Pancreas (tissue), 10 donors: ENCODE measurements at regions not wholly inside any gene's neighbourhood (a gene's known extent, or its start where the extent isn't known, plus 50 kb on each side); places are given as distances from the start of the nearest gene placed in this dataset.
A peak's percentile ranks its signal among the peaks of the same experiment; 100 is the strongest.

Experiments used
- ATAC-seq, 4 donors: fragments of 200-7000 bp; cut with Tn5 transposase; one replicate each; pipeline versions ENCODE4 v1.8.0 to v1.9.1; 2020; ENCODE audit warnings: mild to moderate bottlenecking in 4 of 4, moderate library complexity in 4 of 4
- DNase-seq, 6 donors: peaks; one replicate each; pipeline ENCODE4 v3.0.0-alpha.2; 2020
- FAIRE-seq: peaks from 2 replicates; lab custom pipeline; 2012; peaks lifted over from hg19 to GRCh38; lab: Jason Lieb, UNC
- H3K27ac ChIP-seq, 4 donors: fragments of 200-600 bp; sonication (generic); 1 replicate in 3 of 4; 2 replicates in 1 of 4; pipeline versions ENCODE4 v1.5.0 to v1.8.0; 2020
- H3K27me3 ChIP-seq, 4 donors: fragments of 200-600 bp; one replicate each; pipeline ENCODE4 v1.8.0; 2021
- H3K36me3 ChIP-seq, 3 donors: fragments of 200-600 bp; sonication (generic) in 1 of 3; one replicate each; pipeline versions ENCODE4 v1.5.0 to v1.8.0; 2020 to 2021
- H3K4me1 ChIP-seq, 3 donors: fragments of 200-600 bp; one replicate each; pipeline ENCODE4 v1.8.0; 2021
- H3K4me3 ChIP-seq, 4 donors: fragments of 200-600 bp; sonication (generic) in 2 of 4; one replicate each; pipeline versions ENCODE4 v1.5.0 to v1.8.0; 2020 to 2021
- H3K9me3 ChIP-seq, 4 donors: fragments of 200-600 bp; one replicate each; pipeline ENCODE4 v1.8.0; 2021
- WGBS, 2 donors: extraction: QIAGEN DNeasy Blood & Tissue Kit; methylation state at CpG; one replicate each; pipeline ENCODE4 v1.1.7; 2013; 5-methylcytosine and 5-hydroxymethylcytosine counted together
- intact Hi-C, 3 donors: fragments of 100-400 bp; cut with DNase I; formaldehyde crosslinking; loops; one replicate each; pipeline versions ENCODE4 v1.11.1 to v1.14.2; 2022
- TF ChIP-seq, protein P1 (sequence below), 4 donors: fragments of 200-600 bp; sonication (generic) in 3 of 4; IDR thresholded peaks; one replicate each; pipeline versions ENCODE4 v1.5.0 to v1.8.0; 2021; ENCODE audit warnings: antibody characterized with exemption in 4 of 4
- donor health status: healthy with polysubstance abuse.
- donor health status: DM: no; HTN: no; CAD: no; lungs with moderate emphysema.
- donor health status: DM: no; HTN: no; CAD: no.
- donor health status: control.
- donor health status: control.
- donor health status: Bipolar disorder and iron deficiency.
- donor health status: DM: yes; HTN: yes; CAD: no.
- donor health status: DM: no; HTN: no; CAD: no.
- donor health status: DM: no; HTN: no; CAD: no.
- donor health status: DM: yes; HTN: yes; CAD: no.

DNA sequence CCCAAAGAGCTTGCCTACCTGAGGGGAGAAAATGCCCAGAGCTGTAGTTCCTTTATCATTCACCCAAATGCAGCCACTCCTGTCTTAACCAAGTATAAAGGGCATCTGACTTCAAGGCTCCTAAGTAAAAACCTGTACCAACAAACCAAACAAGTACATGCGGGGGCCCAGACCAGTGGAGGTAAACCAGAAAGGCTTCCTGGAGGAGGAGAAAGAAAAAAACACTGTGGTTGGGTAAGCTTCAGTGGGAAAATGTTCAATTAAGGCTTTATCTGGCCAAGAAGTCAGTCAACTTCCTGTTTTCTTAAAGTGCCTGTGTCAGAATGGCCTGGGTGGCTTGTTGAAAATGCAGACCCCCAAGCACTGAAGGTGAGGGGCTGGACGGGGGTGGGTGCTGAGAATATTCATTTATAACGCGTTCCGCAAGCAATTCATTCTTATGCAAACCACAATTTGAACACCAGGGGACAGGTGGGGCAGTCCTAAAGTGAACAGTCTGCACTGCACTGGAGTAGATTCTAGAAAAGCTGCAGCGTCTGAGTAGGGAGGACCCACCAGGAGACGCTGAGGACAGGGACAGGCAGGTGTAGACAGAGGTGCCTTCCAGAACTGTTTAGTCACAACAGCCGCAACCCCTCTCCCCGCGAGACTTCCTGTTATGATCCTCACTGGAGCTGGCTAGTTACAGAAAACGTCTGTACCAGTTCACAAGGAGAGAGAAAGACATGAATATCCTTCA, 467.1 kb downstream of the SOX9 start:
- FAIRE-seq (no peak), DNase-seq (no peak), ATAC-seq (peak in 3 of 4 donors; percentile 5 to 16 (median 15))
- Histone ChIP-seq H3K4me1 (peaks cover 0 to 11% (median 0%) of the 10 kb centered on the region in 3 donors), H3K9me3 (no peaks in the 10 kb centered on the region), H3K27ac (peak overlapping the region; percentile 3 to 84 (median 44)), H3K36me3 (no peaks in the 10 kb centered on the region), H3K27me3 (peaks cover 0 to 2% (median 0%) of the 10 kb centered on the region in 4 donors), H3K4me3 (peak overlapping the region in 1 of 4 donors; percentile 18)
- TF ChIP-seq, protein P1, sequence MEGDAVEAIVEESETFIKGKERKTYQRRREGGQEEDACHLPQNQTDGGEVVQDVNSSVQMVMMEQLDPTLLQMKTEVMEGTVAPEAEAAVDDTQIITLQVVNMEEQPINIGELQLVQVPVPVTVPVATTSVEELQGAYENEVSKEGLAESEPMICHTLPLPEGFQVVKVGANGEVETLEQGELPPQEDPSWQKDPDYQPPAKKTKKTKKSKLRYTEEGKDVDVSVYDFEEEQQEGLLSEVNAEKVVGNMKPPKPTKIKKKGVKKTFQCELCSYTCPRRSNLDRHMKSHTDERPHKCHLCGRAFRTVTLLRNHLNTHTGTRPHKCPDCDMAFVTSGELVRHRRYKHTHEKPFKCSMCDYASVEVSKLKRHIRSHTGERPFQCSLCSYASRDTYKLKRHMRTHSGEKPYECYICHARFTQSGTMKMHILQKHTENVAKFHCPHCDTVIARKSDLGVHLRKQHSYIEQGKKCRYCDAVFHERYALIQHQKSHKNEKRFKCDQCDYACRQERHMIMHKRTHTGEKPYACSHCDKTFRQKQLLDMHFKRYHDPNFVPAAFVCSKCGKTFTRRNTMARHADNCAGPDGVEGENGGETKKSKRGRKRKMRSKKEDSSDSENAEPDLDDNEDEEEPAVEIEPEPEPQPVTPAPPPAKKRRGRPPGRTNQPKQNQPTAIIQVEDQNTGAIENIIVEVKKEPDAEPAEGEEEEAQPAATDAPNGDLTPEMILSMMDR (IDR thresholded peaks at IDR 0.05): no peak
- WGBS, 2 donors: 24 to 26% methylated on average over 11 of the region's 11 CpGs
- intact Hi-C loops: no loop called here

DNA sequence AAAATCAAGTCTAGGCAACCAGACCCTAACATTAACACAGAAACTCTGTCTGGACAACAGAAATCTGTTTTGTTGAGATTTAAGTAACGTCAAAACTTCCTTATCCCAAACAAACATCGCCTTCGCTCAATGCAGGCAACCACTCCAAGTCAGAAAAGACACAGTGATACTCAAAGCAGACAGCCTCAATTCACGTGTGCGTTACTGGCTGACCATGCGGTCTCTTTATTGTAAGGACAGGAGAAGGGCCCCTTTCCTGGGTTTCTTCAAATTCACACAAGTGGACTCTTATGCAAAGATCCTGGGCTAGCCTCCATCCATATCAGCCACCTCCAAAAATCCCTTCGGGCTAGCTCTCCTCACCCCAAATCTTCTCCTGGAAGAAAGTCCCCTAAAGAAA, 467.7 kb downstream of the SOX9 start:
- Histone ChIP-seq H3K4me3 (peak overlapping the region in 1 of 4 donors; percentile 18), H3K36me3 (no peaks in the 10 kb centered on the region), H3K4me1 (peaks cover 0 to 11% (median 0%) of the 10 kb centered on the region in 3 donors), H3K27me3 (peaks cover 0 to 2% (median 0%) of the 10 kb centered on the region in 4 donors), H3K9me3 (no peaks in the 10 kb centered on the region), H3K27ac (peak overlapping the region; percentile 3 to 84 (median 44))
- intact Hi-C loops: no loop called here
- FAIRE-seq (no peak), DNase-seq (no peak), ATAC-seq (peak in 3 of 4 donors; percentile 0 to 3 (median 1))
- TF ChIP-seq, protein P1 (IDR thresholded peaks at IDR 0.05): no peak
- WGBS, 2 donors: 45 to 47% methylated on average over 7 of the region's 7 CpGs

DNA sequence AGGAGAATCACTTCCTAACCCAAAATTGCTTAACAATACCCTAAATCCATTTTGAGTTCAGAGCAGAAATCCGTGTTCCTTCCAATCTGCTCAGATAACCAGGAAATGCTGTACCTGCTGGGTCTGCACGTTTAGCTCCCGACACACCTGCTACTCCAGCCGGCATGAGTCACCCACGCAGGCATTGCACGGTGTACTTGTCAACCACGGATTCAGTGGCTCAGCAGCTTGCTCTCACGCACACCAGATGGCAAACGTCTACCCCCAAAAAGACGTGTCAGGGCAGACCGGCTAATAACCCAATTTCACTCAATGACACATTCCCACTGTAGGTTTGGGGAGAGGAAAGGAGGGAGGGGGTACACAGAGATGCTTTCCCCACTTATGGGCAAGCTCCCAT, 468.1 kb downstream of the SOX9 start:
- H3K27ac ChIP-seq: peak overlapping the region; percentile 3 to 84 (median 44)
- H3K4me1 ChIP-seq: peaks cover 0 to 11% (median 0%) of the 10 kb centered on the region in 3 donors
- no peaks in the 10 kb centered on the region for H3K36me3 ChIP-seq
- DNase-seq (peak in 5 of 6 donors; percentile 67 to 84 (median 78)), FAIRE-seq (no peak), ATAC-seq (peak; percentile 74 to 86 (median 78))
- 14 to 15% methylated on average over 11 of the region's 11 CpGs for WGBS, 2 donors
- peaks cover 0 to 2% (median 0%) of the 10 kb centered on the region in 4 donors for H3K27me3 ChIP-seq
- TF ChIP-seq, protein P1 (IDR thresholded peaks at IDR 0.05): no peak
- H3K9me3 ChIP-seq: no peaks in the 10 kb centered on the region
- H3K4me3 ChIP-seq: peak overlapping the region in 1 of 4 donors; percentile 18
- intact Hi-C loops: no loop called here

DNA sequence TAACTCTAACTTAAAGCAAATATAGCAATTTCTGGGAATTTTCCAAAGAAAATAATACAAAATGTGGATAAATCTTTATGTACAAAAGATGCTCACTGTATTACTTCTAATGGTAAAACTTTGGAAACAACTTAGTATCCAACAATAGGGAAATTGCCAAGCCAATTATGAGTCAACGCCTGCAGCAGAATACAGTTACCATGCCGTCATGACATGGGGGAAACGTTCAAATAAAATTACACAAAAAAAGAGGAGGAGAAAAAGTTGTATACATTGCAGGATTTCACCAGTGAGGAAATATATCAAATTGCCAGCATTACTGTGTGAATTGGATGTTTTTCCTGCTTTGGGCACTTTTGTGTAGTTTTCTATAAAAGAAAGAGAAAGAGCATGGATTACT, 469.6 kb downstream of the SOX9 start:
- Histone ChIP-seq H3K27ac (peak overlapping the region in 2 of 4 donors; percentile 74 to 84), H3K9me3 (no peaks in the 10 kb centered on the region), H3K27me3 (peaks cover 0 to 2% (median 0%) of the 10 kb centered on the region in 4 donors), H3K4me1 (peaks cover 0 to 11% (median 0%) of the 10 kb centered on the region in 3 donors), H3K36me3 (no peaks in the 10 kb centered on the region), H3K4me3 (peak overlapping the region in 2 of 4 donors; percentile 55 to 58)
- ATAC-seq: no peak
- TF ChIP-seq, protein P1 (IDR thresholded peaks at IDR 0.05): no peak
- no peak for FAIRE-seq
- intact Hi-C loops: no loop called here
- DNase-seq: no peak
- 30 to 33% methylated on average over 3 of the region's 3 CpGs for WGBS, 2 donors

DNA sequence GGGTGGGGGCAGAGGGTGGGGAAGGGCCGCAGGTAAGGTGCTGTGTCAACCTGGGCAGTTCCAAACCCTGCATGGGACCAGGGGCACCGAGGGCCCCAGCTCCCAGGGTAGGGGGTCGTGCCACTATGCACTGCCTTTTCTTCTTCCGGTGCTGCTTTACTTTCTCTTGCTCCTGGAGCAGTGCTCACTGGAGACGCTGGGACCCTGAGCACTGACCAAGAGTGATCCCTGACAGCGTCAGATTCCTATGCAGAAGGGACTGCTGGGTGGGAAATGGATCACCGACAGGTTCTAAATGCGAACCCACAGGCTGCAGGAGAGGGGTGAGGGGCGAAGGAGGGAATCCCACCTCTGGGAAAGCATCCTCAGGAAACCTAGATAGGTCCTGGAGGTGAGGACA, 470.1 kb downstream of the SOX9 start:
- peaks cover 0 to 11% (median 0%) of the 10 kb centered on the region in 3 donors for H3K4me1 ChIP-seq
- peak overlapping the region; percentile 47 to 58 (median 51) for H3K4me3 ChIP-seq
- peaks cover 0 to 2% (median 0%) of the 10 kb centered on the region in 4 donors for H3K27me3 ChIP-seq
- FAIRE-seq: no peak
- 14 to 20% methylated on average over 8 to 9 of the region's 9 CpGs for WGBS, 2 donors
- no peak for ATAC-seq
- DNase-seq: no peak
- H3K36me3 ChIP-seq: no peaks in the 10 kb centered on the region
- no peaks in the 10 kb centered on the region for H3K9me3 ChIP-seq
- peak overlapping the region in 2 of 4 donors; percentile 74 to 84 for H3K27ac ChIP-seq
- intact Hi-C loops: no loop called here
- TF ChIP-seq, protein P1 (IDR thresholded peaks at IDR 0.05): no peak
